CD1c-positive myeloid dendritic cell (primary cell): ENCODE measurements at regions not wholly inside any gene's neighbourhood (a gene's known extent, or its start where the extent isn't known, plus 50 kb on each side); places are given as distances from the start of the nearest gene placed in this dataset.

Experiments used
- DNase-seq: peaks from one replicate; pipeline ENCODE4 v3.0.0-alpha.2; 2016; ENCODE audit errors: extremely low spot score

DNA sequence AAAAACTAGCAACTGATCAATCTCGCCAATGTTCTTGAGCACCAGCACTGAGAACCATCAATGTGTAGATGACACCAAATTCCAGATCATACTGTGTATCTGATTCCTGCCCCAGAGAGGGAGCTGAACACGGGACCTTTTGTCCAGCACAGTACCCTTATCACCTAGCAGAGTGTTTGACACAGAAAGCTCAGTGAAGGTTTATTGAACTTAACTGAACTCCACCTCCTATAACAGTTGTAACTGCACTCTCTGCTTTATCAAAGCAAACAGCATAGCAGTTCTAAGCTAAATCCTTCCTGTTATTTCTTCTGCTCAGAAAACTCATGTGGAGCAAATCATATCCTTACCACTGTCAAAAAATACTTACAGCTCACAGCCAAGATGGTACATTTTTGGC lies 183.4 kb upstream of the SLCO3A1 start:
- DNase-seq, result no peak

DNA sequence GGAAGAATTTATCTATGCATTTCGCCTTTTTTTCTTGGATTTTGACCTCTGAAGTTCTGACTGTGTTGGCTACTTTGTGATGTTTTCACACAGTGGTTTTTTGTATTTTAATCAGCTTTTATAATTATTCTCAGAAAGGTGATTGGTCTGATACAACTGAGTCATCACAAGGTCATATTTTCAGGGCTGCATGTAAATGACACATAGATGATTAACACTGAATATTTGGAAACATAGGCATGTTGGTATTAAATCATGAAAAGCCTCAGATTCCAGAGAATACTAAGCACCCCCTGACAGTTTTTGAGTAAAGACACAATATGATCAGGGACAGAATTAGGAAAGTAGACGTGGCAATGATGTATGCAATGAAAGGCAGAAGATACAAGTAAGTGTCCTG lies 175.5 kb upstream of the SLCO3A1 start:
- DNase-seq, result no peak

- DNase-seq, result peak; percentile 2
These were observed 174.1 kb upstream of the SLCO3A1 start for GRCh38 chr15:91679447-91679846.

DNA sequence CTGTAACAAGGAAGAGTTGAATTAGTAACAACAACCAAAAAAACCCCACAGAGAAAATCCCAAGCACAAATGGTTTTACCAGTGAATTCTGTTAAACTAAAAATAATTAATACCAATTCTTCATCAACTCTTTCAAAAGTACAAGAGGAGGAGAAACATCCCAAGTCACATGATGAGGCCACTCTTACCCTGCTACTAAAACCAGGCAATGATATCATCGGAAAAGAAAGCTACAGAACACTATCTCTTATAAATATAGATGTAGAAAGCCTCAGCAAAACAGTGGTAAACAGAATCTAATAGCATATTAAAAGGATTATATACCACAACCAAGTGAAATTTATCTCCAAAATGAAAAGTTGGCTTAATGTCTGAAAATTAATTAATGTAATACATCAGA lies 168.1 kb upstream of the SLCO3A1 start:
- DNase-seq, result no peak

DNA sequence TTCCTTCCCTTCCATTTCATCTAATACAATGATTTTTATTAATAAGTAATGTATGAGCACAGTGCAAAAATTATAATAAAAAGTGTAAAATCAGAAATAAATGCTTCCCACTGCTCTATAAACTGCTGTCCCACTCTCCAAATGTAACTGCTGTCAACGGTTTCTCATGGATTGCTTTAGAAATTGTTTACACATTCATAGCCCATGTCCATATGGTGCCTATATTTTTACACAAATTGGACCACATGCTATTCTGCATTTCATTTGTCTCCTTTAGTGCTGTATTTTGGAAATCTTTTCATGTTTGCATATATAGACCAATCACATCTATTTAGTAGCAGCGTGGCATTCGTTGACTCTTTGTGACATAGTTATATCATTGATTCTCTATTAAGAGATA lies 164.7 kb upstream of the SLCO3A1 start:
- DNase-seq, result no peak

DNA sequence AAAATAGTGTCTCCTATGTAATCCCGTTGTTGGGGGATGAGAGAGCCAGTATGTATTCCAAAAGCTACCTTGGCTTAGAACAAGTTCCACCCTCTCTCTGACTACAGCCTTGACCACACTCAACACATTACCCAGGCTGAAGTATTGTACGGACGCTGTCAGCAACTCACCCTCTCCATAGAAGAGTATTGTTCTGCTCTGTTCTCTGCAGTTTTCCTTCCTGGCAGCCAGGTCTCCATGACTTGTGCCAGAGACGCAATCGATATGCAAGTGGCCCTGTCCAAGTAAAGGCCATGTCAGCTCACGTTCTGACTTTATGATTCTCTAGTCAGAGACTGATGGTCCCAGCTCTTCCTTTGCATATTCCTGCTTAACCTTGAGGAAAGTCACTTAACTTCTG lies 164.1 kb upstream of the SLCO3A1 start:
- DNase-seq, result no peak

DNA sequence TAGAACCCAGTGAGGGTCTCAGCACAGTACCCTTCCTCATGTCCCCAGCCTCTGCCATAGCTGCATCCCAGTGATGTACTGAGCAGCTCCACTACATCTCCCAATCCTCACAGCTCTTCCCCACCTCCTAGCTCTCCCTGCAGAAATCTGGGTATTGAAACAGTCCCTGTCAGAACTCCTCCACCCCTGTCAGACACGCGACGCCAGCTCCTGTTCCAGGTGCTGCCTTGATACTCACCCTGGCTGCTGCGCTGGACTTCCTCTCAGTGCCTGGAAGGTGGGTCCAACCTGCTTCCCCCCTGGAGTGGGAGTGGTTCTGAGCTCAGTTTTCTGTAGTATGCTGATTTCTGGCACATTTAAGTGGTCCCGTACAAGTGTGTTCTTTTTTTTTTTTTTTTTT lies 160.9 kb upstream of the SLCO3A1 start:
- no peak for DNase-seq

- no peak for DNase-seq
These were observed 159.2 kb upstream of the SLCO3A1 start for GRCh38 chr15:91694131-91694830.

GRCh38 chr15:91694831-91695210 lies 158.7 kb upstream of the SLCO3A1 start:
- DNase-seq, result peak; percentile 29

DNA sequence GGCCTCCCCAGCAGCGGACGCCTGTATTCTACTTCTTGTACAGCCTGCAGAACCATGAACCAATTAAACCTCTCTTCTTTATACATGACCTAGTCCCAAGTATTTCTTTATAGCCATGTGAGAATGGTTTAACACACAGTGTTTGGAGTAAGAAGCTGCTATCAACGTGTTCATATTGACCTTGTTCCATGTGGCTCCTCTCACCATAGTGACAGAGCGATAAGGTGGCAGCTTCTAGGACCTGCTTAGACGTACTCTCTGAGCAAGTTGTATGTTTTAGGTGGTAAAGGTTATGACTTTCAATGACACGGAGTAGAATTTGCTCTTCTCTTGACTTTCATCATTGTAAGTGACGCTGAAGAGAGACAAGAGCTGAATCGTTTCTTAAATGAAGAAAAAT lies 157.7 kb upstream of the SLCO3A1 start:
- no peak for DNase-seq

GRCh38 chr15:91696981-91697380 lies 156.5 kb upstream of the SLCO3A1 start:
- no peak for DNase-seq

DNA sequence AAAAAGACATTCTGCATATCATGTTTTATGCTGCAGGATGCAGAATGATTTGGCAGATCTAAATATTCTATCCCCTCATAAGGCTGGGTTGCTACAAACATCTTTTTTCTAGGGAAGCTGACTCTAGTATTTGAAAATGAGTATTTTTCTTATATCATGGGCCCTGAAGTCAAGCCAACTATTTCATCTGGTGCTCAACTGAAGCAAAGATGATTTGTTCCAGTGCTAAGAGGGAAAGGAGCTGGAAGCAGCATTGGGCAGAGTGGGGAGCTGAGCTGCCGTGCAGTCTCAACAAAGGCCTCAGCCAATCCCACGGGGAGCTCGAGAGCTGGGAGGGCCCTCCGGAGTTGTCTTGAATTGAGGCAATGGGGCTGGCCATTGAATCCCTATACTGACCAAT lies 155.3 kb upstream of the SLCO3A1 start:
- DNase-seq, result no peak

DNA sequence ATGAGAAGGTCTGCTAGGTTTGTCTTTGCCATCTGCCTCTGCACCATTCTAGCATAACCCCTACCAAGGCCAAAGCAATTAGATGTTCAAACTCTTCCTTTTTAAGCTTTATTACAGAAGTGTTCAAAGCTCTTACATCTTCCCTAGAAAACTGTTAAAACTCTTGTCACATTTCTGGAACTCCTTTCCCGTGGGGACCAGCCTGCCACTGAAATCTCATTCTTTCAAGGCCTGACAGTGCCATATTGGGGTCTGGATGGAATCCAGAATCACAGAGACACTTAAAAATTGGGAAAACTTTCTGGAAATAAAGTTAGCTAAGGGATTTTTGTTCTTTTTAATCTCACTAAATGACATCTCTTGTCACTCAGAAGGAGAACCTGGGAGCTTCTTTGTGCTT lies 153.8 kb upstream of the SLCO3A1 start:
- DNase-seq, result no peak

GRCh38 chr15:91703274-91703673 lies 150.2 kb upstream of the SLCO3A1 start:
- no peak for DNase-seq

DNA sequence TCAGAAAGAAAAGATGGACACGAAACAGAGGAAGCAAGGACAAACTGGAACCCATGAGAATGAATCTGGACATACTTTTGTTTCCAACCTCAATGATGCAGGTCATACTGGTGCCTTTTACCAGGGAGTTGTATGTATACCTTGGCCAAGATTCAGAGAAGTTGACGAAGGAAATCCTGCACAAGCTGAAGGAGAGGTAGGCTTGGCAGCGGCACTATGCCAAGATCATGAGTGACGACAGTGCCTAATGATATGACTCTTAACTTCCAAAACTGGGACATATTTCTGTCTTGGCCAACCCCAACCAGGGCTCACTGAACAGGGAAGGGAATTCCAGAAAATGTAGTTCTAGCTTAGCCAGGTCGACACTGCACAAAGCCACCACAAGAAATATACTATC lies 149.2 kb upstream of the SLCO3A1 start:
- DNase-seq, result no peak

- peak; percentile 88 for DNase-seq
These were observed 147.0 kb upstream of the SLCO3A1 start for GRCh38 chr15:91706322-91707032.

DNA sequence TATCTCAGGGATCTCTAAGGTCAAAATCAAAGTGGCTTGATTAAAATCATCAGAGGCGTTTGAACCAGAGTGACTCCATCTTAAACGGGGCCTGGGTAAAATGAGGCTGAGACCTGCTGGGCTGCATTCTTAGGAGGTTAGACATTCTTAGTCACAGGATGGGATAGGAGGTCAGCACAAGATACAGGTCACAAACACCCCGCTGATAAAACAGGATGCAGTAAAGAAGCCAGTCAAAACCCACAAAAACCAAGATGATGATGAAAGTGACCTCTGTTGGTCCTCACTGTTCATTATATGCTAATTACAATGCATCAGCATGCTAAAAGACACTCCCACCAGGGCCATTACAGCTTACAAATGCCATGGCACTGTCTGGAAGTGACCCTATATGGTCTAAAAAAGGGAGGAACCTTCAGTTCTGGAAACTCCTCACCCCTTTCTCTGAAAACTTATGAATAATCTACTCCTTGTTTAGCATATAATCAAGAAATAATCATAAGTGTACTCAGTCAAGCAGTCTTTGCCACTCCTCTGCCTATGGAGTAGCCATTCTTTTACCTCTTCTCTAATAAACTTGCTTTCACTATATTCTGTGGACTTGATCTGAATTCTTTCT lies 143.3 kb upstream of the SLCO3A1 start:
- no peak for DNase-seq

- DNase-seq, result no peak
These were observed 142.0 kb upstream of the SLCO3A1 start for GRCh38 chr15:91711384-91712033.

DNA sequence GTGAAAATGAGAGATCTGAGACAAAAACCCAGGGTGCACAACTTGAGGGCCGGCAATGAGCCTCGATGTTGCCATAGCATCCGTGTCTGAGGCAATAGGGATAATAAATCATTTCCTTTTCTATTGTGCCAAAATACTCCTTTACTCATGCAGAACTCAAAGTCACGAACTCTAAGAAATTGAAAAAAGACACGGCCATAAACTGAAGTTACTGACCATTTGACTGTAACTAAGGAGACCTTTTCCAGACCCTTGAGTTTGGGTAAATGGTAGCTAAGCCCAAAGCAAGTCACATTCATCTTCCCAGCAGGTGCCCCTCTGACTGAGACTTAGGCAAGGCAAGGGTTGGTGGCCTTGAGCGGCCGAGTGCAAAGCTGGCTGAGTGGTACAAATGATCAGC lies 141.2 kb upstream of the SLCO3A1 start:
- DNase-seq, result no peak

- DNase-seq, result no peak
These were observed 137.0 kb upstream of the SLCO3A1 start for GRCh38 chr15:91716536-91716935.

DNA sequence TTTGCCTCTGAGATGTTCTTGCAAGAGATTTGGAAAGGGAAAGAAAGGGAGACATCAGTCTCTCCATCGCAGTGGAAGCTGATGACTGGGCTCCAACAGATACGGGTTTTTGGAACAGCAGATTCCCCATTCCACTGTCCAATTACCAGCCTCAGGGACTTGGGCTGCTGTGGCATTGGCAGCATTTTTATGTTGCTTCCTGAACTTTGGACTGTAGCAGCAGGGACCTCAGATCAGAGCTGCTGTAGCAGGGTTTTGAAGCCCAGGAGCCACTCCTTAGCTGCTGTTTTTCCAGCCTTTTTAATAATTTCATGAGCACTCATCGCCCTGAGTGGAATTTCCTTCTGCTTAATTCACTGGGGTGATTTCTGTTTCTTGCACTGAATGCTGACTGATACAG lies 135.7 kb upstream of the SLCO3A1 start:
- DNase-seq, result no peak

- DNase-seq, result no peak
These were observed 129.5 kb upstream of the SLCO3A1 start for GRCh38 chr15:91723959-91724358.

DNA sequence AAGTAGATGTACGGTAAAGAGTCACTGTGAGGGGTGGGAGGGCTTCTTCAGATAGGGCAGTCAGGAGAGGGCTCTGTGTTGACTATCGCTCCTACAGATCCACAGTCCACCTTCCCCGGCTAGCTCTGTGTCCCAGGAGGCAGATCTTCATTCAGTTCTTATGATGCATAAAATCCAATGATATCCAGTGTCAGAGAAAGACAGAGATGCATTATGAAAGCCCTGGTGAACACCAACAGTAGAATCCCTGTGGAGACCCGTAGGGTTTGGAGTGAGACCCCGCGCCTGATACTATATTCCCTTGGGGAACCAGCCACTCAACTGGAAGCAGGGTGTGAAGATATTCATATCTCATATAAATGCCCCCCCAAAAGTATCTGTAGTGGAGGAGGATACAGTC lies 119.8 kb upstream of the SLCO3A1 start:
- DNase-seq, result no peak
